Tibial nerve (tissue), 4 donors: ENCODE measurements at regions not wholly inside any gene's neighbourhood (a gene's known extent, or its start where the extent isn't known, plus 50 kb on each side); places are given as distances from the start of the nearest gene placed in this dataset.

Experiments
- CTCF ChIP-seq, 5 experiments: fragments of 200-600 bp in 3 of 5; fragments of 450-650 bp in 2 of 5; sonication (generic) in 3 of 5; IDR thresholded peaks; one replicate each; pipeline ENCODE4 v1.5.1; 2016 to 2019; ENCODE audit warnings: antibody characterized with exemption in 5 of 5, mild to moderate bottlenecking in 3 of 5, moderate library complexity in 2 of 5
- EP300 ChIP-seq, 2 donors: sonication (generic); formaldehyde crosslinking; IDR thresholded peaks; one replicate each; pipeline ENCODE4 v1.6.1; 2017; ENCODE audit warnings: antibody characterized with exemption in 2 of 2, mild to moderate bottlenecking in 1 of 2
- POLR2A ChIP-seq, 2 donors: fragments of 450-650 bp; IDR thresholded peaks; one replicate each; pipeline ENCODE4 v1.6.1; 2017; ENCODE audit warnings: antibody characterized with exemption in 2 of 2, mild to moderate bottlenecking in 2 of 2, moderate library complexity in 2 of 2

- TF ChIP-seq EP300 (IDR thresholded peaks at IDR 0.05) (no peak), CTCF (IDR thresholded peaks at IDR 0.05) (no peak), POLR2A (IDR thresholded peaks at IDR 0.05) (no peak)
These were observed 73.2 kb upstream of the BCOR start for GRCh38 chrX:40170830-40171512.
